HG03439 (cell line): ENCODE measurements at regions not wholly inside any gene's neighbourhood (a gene's known extent, or its start where the extent isn't known, plus 50 kb on each side); places are given as distances from the start of the nearest gene placed in this dataset.
"Not testable (repeated sequence)": the region's sequence is repeated elsewhere in the genome, so short reads cannot be mapped to it uniquely, and the experiment has no call there.

ENCODE experiments used
- ATAC-seq: cut with Tn5 transposase; IDR thresholded peaks from one replicate; pipeline ENCODE4 v1.9.1; 2021; ENCODE audit warnings: mild to moderate bottlenecking, moderate library complexity; ENCODE audit not compliant: unreplicated experiment

GRCh38 chr3:189375532-189375931, 203.8 kb downstream of the TPRG1 start:
- ATAC-seq: no peak

DNA sequence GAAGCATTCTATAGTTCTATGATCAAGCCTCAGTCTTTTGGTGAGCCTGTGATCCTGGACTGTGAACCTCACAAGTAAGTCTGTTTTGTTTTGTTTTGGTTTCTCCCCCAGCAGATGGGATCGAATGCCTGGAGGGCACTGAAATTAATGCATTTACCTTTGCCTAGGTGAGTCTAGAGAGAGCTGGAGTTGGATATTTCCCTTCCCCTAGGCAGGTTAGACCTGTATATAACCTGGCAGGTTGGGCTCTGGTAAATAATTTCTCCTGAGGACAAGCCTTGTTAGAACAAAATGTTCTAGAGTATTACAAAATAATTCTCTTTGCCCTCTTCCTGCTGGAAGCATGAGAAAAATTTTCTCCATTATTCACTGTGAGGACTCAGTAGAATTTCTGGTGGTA, 211.9 kb downstream of the TPRG1 start:
- no peak for ATAC-seq

DNA sequence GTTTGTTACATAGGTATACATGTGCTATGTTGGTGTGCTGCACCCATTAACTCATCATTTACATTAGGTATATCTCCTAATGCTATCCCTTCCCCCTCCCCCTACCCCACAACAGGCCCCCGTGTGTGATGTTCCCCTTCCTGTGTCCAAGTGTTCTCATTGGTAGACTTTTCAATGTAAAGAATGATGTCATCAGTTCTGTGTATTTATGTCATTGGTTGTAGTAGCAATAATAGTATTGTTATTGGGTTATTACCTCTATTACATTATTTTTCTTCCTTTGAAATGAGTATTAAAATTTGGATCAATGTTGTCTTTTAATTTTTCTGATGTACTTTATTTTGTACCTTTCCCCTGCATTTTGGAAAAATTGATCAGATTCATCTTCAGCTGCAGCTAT, 214.1 kb downstream of the TPRG1 start:
- ATAC-seq: not testable (repeated sequence)

- no peak for ATAC-seq
Observed at GRCh38 chr3:189386739-189387138, 215.0 kb downstream of the TPRG1 start.

DNA sequence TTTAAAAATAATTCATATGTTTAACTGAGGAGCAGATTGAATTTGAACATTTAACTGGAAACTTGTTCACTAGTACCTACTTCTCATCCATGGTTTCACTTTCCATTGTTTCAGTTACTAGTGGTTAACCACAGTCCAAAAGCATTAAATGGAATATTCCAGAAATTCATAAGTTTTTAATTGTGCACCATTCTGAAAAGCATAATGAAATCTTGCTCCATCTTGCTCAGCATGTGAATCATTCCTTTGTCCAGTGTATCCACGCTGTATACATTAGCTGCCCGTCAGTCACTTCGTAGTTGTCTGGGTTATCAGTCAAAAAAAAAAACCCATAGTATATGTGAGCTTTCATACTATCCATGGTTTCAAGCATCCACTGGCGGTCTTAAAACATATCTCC, 217.6 kb downstream of the TPRG1 start:
- ATAC-seq: no peak

DNA sequence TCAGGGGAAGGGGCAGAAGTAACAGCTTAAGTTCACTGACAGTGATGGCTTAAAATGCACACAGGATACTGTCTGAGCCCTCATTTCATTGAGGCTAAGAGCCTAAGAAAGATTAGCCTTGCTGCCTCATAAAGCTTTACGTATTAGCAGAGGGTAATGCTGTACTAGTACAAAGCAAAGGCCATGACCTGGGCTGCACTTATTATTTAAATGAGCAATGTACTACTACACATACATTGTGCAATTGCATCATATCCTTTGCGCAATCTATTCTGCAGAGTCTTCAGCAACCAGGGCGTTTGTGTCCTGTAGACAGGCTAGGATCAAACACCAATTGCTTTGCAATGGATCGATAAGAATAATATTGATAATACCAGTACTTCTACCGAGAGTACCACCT, 221.8 kb downstream of the TPRG1 start:
- ATAC-seq: no peak

- ATAC-seq: peak; percentile 89
Observed at GRCh38 chr3:189394599-189395121, 222.9 kb downstream of the TPRG1 start.

DNA sequence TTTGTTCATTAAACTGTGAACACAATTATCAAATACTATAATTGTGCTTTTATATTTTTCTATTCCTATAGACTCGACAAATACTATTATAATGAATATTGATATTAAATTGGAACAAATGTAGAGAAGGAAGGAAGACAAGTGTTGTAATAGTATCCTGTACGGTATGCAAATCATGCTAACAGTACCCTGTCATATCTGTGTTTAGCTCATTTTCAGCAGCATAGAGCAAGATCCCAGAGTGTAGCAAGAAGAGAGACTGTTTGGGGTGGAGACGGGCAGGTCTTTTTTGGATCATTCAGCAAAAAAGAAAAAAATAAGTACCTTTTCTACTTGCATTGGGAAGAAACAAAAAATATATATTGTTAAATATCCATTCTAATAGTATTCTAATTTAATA, 224.1 kb downstream of the TPRG1 start:
- no peak for ATAC-seq

DNA sequence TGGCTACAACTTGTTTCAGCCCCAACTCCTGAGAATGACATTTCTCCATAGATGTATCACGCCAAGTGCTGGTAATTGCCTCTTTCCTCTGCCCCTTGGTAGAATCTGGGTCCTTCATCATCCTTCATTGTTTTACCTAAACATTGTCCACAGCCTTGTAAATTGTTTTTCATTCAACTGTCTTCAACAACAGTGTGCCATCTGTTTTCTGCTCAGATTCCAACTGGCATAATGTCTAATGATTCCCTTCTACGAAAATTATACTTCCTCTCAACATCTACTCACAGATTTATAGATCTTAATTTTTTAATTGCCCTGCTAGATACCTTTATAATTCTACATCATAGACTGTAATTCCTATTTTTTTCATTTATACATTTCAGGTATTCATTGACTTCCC, 226.9 kb downstream of the TPRG1 start:
- no peak for ATAC-seq

- no peak for ATAC-seq
Observed at GRCh38 chr3:189401196-189401595, 229.4 kb downstream of the TPRG1 start.

DNA sequence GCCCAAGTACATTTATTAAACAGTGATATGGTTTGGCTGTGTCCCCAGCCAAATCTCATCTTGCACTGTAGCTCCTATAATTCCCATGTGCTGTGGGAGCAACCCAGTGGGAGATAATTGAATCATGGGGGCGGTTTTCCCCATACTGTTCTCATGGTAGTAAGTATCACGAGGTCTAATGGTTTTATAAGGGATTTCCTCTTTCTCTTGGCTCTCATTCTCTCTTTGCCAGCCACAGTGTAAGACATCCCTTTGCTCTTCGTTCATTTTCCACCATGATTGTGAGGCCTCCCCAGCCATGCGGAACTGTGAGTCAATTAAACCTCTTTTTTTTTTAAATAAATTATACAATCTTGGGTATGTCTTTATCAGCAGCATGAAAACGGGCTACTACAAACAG, 228.0 kb upstream of the TP63 start:
- no peak for ATAC-seq

DNA sequence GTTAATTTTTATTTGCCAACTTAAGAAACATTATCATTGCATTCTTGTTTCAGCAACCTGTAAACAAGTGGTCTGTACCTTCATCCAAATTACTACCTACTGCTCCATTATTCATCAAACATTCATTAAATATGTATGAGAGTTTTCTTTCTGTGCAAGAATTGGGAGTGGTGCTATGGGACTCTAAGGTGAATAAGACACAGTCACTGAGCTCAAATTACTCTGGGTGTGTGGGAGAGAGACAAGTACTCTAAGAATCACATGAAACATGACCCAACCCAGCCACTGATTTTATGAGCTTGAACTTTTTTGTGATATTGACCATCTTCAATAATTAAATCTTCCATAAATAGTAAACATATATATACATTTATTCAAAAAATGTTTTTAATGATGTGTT, 227.2 kb upstream of the TP63 start:
- ATAC-seq: no peak

GRCh38 chr3:189404797-189405484, 226.2 kb upstream of the TP63 start:
- ATAC-seq: no peak

DNA sequence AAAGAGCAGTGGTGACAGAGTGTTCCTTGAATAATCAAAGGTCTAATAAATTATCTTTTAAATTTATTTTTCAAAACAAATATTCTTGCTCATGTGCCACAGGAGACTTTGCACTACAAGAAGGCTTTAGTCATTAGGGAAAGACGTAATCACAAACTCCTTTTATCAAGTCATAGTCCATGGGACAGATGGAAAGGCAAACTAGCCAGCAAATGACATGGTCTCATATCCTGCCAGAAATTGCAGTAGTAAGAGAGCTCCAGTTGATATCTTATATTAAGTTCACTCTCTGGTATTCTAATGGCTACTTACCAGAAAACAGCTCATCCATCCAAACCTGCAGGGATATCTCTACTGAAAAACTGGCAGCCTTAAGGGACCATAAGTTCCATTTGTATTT, 225.0 kb upstream of the TP63 start:
- ATAC-seq: no peak

- ATAC-seq: no peak
Observed at GRCh38 chr3:189410522-189410921, 220.7 kb upstream of the TP63 start.

DNA sequence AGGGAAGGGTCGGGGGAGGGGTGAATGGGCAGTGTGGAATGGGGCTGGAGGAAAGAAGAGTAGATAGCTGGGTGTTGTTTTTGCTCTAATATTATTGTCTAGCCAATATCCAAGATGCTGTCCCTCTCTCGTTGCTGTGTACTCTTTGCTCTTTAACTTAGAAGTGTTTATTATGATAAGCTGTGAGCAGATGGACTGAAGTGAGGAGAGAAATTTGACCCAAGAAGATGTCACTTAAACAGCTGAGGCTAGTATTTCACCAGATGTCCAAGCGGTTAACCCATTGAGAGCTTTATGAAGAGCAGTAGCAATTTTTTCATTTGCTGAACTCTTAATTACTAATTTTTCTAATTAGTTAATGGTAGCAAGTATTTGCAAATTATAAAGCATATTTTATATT, 212.2 kb upstream of the TP63 start:
- no peak for ATAC-seq

GRCh38 chr3:189419683-189420082, 211.5 kb upstream of the TP63 start:
- ATAC-seq: no peak

DNA sequence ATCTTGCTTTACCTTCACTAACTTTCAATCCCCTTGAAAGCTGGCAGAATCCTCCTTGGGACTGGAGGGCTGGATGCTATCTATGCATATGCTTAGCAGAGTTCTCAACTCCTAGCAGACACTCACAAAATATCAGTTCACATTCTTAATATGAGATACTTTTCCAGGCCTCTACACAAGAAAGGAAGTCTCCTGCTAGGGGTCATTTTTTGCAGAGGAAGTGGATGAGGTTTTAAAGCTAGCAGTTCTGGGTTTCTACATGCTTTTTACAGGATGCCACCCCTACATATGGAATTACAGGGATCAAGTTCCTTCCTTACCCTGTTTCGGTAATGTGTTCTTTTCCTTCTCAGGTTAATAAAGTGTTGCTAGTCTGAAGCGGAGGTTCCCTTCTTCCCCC, 206.3 kb upstream of the TP63 start:
- no peak for ATAC-seq

DNA sequence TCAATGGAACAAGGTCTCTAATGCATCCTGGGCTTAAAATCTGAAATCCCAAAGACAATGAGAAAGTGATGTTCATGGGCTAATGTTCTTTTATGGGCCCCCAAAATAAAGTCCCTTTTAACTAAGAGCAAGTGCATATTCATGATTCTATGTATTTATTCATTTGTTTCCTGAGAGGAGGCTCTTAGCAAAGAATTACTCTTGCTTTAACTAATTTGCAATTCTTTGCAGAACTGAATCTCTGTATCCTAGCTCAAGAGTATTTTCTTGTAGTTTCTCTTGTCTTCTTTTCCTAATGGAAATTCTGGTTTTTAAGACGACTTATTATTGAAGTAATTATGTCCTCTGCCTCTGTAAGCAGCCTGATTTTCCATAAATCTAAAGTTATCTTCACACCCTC, 202.2 kb upstream of the TP63 start:
- ATAC-seq: no peak

DNA sequence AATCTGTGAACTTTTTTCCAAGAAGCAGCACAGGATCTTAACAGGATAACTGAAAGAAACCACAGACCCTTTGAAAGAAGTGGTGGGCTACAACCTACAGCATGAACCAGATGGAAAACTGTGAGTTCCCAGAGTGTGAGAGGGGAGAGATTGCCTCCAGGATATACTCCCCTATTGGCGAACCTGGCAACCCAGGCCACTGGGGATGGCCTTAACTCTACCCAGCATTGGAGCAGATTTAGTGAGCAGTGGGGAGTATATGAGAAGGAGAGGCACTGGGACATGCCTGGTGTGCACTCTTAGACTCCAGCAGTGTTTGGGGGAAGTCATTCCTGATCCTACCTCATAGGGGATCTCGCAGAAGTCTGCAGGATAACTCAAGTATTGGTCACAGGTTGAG, 201.0 kb upstream of the TP63 start:
- ATAC-seq: no peak

GRCh38 chr3:189442257-189442656, 188.9 kb upstream of the TP63 start:
- ATAC-seq: not testable (repeated sequence)

DNA sequence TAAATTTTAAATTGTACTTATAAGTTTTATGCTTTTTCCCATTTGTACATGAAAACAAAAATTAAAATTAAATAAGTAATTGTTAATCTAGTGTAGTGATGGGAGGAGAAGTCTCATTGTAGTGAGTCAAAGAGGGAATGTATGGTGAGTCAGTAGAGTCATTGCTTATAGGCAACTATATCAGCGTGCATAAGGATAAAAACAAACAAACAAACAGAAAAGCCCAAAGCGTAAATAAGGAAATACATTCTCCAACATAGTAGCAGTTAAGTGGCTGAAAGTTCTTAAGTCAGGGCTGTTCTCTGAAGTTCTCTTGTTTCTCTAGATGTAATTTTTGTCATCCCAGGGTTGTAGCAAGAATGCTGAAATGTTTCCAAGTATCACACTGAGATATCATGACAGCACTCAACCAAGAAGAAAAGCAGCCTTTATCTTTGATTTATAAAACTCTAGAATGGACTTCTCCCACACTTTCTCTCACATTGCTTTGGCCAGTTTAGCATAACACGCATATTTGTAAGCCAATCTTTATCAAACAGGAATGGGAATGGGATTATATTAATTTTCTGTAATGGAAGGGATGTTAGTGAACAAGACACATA, 184.1 kb upstream of the TP63 start:
- ATAC-seq: no peak

GRCh38 chr3:189449084-189449483, 182.1 kb upstream of the TP63 start:
- ATAC-seq: no peak
